PFSK-1 (cell line): ENCODE measurements at regions not wholly inside any gene's neighbourhood (a gene's known extent, or its start where the extent isn't known, plus 50 kb on each side); places are given as distances from the start of the nearest gene placed in this dataset.

ENCODE experiments used
- FOXP2 ChIP-seq: optimal IDR thresholded peaks from 2 replicates; pipeline ENCODE3; 2011; ENCODE audit warnings: borderline replicate concordance, control low read depth, inconsistent platforms; ENCODE audit not compliant: insufficient read depth; ENCODE audit errors: extremely low read length, extremely low read depth
- POLR2AphosphoS5 ChIP-seq: IDR thresholded peaks from 2 replicates; pipeline ENCODE4 v1.6.1; 2012; ENCODE audit warnings: low read depth, mild to moderate bottlenecking, control low read depth, low read length, moderate library complexity
- REST ChIP-seq, 2 experiments: IDR thresholded peaks; 2 replicates each; pipeline versions ENCODE4 v1.6.1 to v1.8.0; 2011 to 2012; ENCODE audit warnings: low read depth in 2 of 2, low read length in 2 of 2, control low read depth in 1 of 2, inconsistent platforms in 1 of 2, mild to moderate bottlenecking in 1 of 2, moderate library complexity in 1 of 2; ENCODE audit not compliant: insufficient read depth in 1 of 2
- SIN3A ChIP-seq: IDR thresholded peaks from 2 replicates; pipeline ENCODE4 v1.6.1; 2012; ENCODE audit warnings: mild to moderate bottlenecking, low read length, moderate library complexity, borderline replicate concordance; ENCODE audit not compliant: insufficient read depth
- TAF1 ChIP-seq: IDR thresholded peaks from 2 replicates; pipeline ENCODE4 v1.6.1; 2012; ENCODE audit warnings: low read length, control low read depth, borderline replicate concordance; ENCODE audit not compliant: insufficient read depth

GRCh38 chr2:187748958-187749357 lies 194.7 kb upstream of the TFPI start:
- TF ChIP-seq REST (IDR thresholded peaks at IDR 0.05; ENCODE audit: insufficient read depth in 1 of 2, low read depth in 2 of 2, low read length in 2 of 2) (no peak), TAF1 (no peak), POLR2AphosphoS5 (no peak), SIN3A (no peak), FOXP2 (no peak)
